Activated CD4-positive, alpha-beta T cell treated with anti-CD3 and anti-CD28 coated beads for 36 hours (primary cell): ENCODE measurements at regions not wholly inside any gene's neighbourhood (a gene's known extent, or its start where the extent isn't known, plus 50 kb on each side); places are given as distances from the start of the nearest gene placed in this dataset.

ENCODE experiments used
- ATAC-seq: fragments of 200-7000 bp; cut with Tn5 transposase; one replicate; pipeline ENCODE4 v1.10.0; 2021; ENCODE audit warnings: mild to moderate bottlenecking, moderate library complexity
- CTCF ChIA-PET: fragments of 350-600 bp; sonication (Branson Sonifier 250); formaldehyde crosslinking; loops from one replicate; lab custom pipeline; 2021; ENCODE audit warnings: antibody characterized with exemption; lab: Charles Lee
- POLR2A ChIA-PET: fragments of 350-600 bp; sonication (Branson Sonifier 250); formaldehyde crosslinking; loops from one replicate; lab custom pipeline; 2021; ENCODE audit warnings: antibody characterized with exemption, inconsistent platforms; lab: Charles Lee
- DNase-seq: peaks from one replicate; pipeline ENCODE4 v3.0.0-alpha.2; 2020
- H3K27ac Mint-ChIP-seq: one replicate; pipeline ENCODE4 v1.8.0; 2021; ENCODE audit warnings: mixed read lengths
- H3K27me3 Mint-ChIP-seq: one replicate; pipeline ENCODE4 v1.8.0; 2021; ENCODE audit warnings: mixed read lengths
- H3K36me3 Mint-ChIP-seq: one replicate; pipeline ENCODE4 v1.8.0; 2021; ENCODE audit warnings: low read depth, mixed read lengths
- H3K4me1 Mint-ChIP-seq: one replicate; pipeline ENCODE4 v1.8.0; 2021; ENCODE audit warnings: mixed read lengths
- H3K4me3 Mint-ChIP-seq: one replicate; pipeline ENCODE4 v1.8.0; 2021; ENCODE audit warnings: mild to moderate bottlenecking, moderate library complexity, mixed read lengths
- H3K9me3 Mint-ChIP-seq: one replicate; pipeline ENCODE4 v1.8.0; 2021; ENCODE audit warnings: low read depth, mixed read lengths
- intact Hi-C, 2 experiments: fragments of 100-400 bp; cut with DNase I in 1 of 2; cut with micrococcal nuclease in 1 of 2; formaldehyde crosslinking; loops; one replicate each; pipeline versions ENCODE4 v1.14.2 to v1.15.1; 2022 to 2024; cut with DNase I, micrococcal nuclease

- Mint-ChIP-seq H3K27me3 (no peaks in the 10 kb centered on the region), H3K36me3 (no peaks in the 10 kb centered on the region), H3K9me3 (no peaks in the 10 kb centered on the region), H3K4me1 (no peaks in the 10 kb centered on the region), H3K27ac (no peak overlapping the region), H3K4me3 (no peak overlapping the region)
- DNase-seq (no peak), ATAC-seq (no peak)
- ChIA-PET CTCF (interaction anchor here (1.0 kb wide), 1 partner anchor 10 kb away, joined by 3 read pairs; no protein-coding TSS in a partner anchor), POLR2A (no interaction called here)
- intact Hi-C loops = no loop called here
Measured at GRCh38 chr11:130574740-130575139, 126.3 kb downstream of the ADAMTS15 start.

- Mint-ChIP-seq H3K27ac (no peak overlapping the region), H3K4me3 (no peak overlapping the region), H3K36me3 (no peaks in the 10 kb centered on the region), H3K9me3 (no peaks in the 10 kb centered on the region), H3K4me1 (no peaks in the 10 kb centered on the region), H3K27me3 (no peaks in the 10 kb centered on the region)
- DNase-seq = no peak
- ChIA-PET CTCF (no interaction called here), POLR2A (no interaction called here)
- intact Hi-C loops = no loop called here
- no peak for ATAC-seq
Measured at GRCh38 chr11:130576146-130576545, 127.7 kb downstream of the ADAMTS15 start.

GRCh38 chr11:130578738-130579368 is 130.4 kb downstream of the ADAMTS15 start:
- CTCF ChIA-PET = no interaction called here
- Mint-ChIP-seq H3K27ac (no peak overlapping the region), H3K36me3 (no peaks in the 10 kb centered on the region), H3K4me1 (no peaks in the 10 kb centered on the region), H3K27me3 (peaks cover 4% of the 10 kb centered on the region), H3K9me3 (no peaks in the 10 kb centered on the region), H3K4me3 (no peak overlapping the region)
- POLR2A ChIA-PET = no interaction called here
- ATAC-seq = no peak
- intact Hi-C loops = no loop called here
- no peak for DNase-seq

GRCh38 chr11:130580372-130580771 is 131.9 kb downstream of the ADAMTS15 start:
- DNase-seq = no peak
- ATAC-seq = no peak
- intact Hi-C loops = no loop called here
- Mint-ChIP-seq H3K27me3 (peaks cover 4% of the 10 kb centered on the region), H3K4me1 (no peaks in the 10 kb centered on the region), H3K36me3 (no peaks in the 10 kb centered on the region), H3K9me3 (no peaks in the 10 kb centered on the region), H3K27ac (no peak overlapping the region), H3K4me3 (no peak overlapping the region)
- ChIA-PET CTCF (no interaction called here), POLR2A (no interaction called here)

GRCh38 chr11:130580891-130581492 is 132.5 kb downstream of the ADAMTS15 start:
- POLR2A ChIA-PET = no interaction called here
- no peak overlapping the region for H3K4me3 Mint-ChIP-seq
- ATAC-seq (no peak), DNase-seq (no peak)
- H3K27me3 Mint-ChIP-seq = peaks cover 5% of the 10 kb centered on the region
- CTCF ChIA-PET = no interaction called here
- H3K9me3 Mint-ChIP-seq = no peaks in the 10 kb centered on the region
- intact Hi-C loops = no loop called here
- H3K4me1 Mint-ChIP-seq = no peaks in the 10 kb centered on the region
- H3K27ac Mint-ChIP-seq = no peak overlapping the region
- no peaks in the 10 kb centered on the region for H3K36me3 Mint-ChIP-seq

- ChIA-PET CTCF (no interaction called here), POLR2A (no interaction called here)
- Mint-ChIP-seq H3K27me3 (peaks cover 6% of the 10 kb centered on the region), H3K27ac (no peak overlapping the region), H3K4me1 (no peaks in the 10 kb centered on the region), H3K36me3 (no peaks in the 10 kb centered on the region), H3K9me3 (no peaks in the 10 kb centered on the region), H3K4me3 (no peak overlapping the region)
- ATAC-seq (no peak), DNase-seq (no peak)
- intact Hi-C loops = no loop called here
Measured at GRCh38 chr11:130581646-130582045, 133.2 kb downstream of the ADAMTS15 start.

GRCh38 chr11:130582176-130582575 is 133.7 kb downstream of the ADAMTS15 start:
- POLR2A ChIA-PET = no interaction called here
- peaks cover 6% of the 10 kb centered on the region for H3K27me3 Mint-ChIP-seq
- ATAC-seq (no peak), DNase-seq (no peak)
- H3K4me3 Mint-ChIP-seq = no peak overlapping the region
- no peaks in the 10 kb centered on the region for H3K36me3 Mint-ChIP-seq
- no peaks in the 10 kb centered on the region for H3K9me3 Mint-ChIP-seq
- H3K4me1 Mint-ChIP-seq = no peaks in the 10 kb centered on the region
- CTCF ChIA-PET = no interaction called here
- intact Hi-C loops = no loop called here
- no peak overlapping the region for H3K27ac Mint-ChIP-seq

- Mint-ChIP-seq H3K4me1 (no peaks in the 10 kb centered on the region), H3K9me3 (no peaks in the 10 kb centered on the region), H3K4me3 (no peak overlapping the region), H3K36me3 (no peaks in the 10 kb centered on the region), H3K27ac (no peak overlapping the region), H3K27me3 (peaks cover 6% of the 10 kb centered on the region)
- intact Hi-C loops = no loop called here
- ChIA-PET CTCF (no interaction called here), POLR2A (no interaction called here)
- no peak for DNase-seq
- no peak for ATAC-seq
Measured at GRCh38 chr11:130582981-130583380, 134.5 kb downstream of the ADAMTS15 start.

- no peak overlapping the region for H3K4me3 Mint-ChIP-seq
- DNase-seq = no peak
- no peaks in the 10 kb centered on the region for H3K9me3 Mint-ChIP-seq
- no peak overlapping the region for H3K27ac Mint-ChIP-seq
- peaks cover 6% of the 10 kb centered on the region for H3K27me3 Mint-ChIP-seq
- POLR2A ChIA-PET = no interaction called here
- CTCF ChIA-PET = no interaction called here
- H3K4me1 Mint-ChIP-seq = no peaks in the 10 kb centered on the region
- H3K36me3 Mint-ChIP-seq = no peaks in the 10 kb centered on the region
- no peak for ATAC-seq
- intact Hi-C loops = no loop called here
Measured at GRCh38 chr11:130583801-130584211, 135.4 kb downstream of the ADAMTS15 start.

- ChIA-PET POLR2A (no interaction called here), CTCF (no interaction called here)
- no peak overlapping the region for H3K4me3 Mint-ChIP-seq
- DNase-seq (no peak), ATAC-seq (no peak)
- H3K36me3 Mint-ChIP-seq = no peaks in the 10 kb centered on the region
- H3K4me1 Mint-ChIP-seq = no peaks in the 10 kb centered on the region
- no peaks in the 10 kb centered on the region for H3K9me3 Mint-ChIP-seq
- peaks cover 9% of the 10 kb centered on the region for H3K27me3 Mint-ChIP-seq
- no peak overlapping the region for H3K27ac Mint-ChIP-seq
- intact Hi-C loops = no loop called here
Measured at GRCh38 chr11:130585545-130585944, 137.1 kb downstream of the ADAMTS15 start.

- H3K27me3 Mint-ChIP-seq = peaks cover 14% of the 10 kb centered on the region
- DNase-seq = no peak
- no peak overlapping the region for H3K4me3 Mint-ChIP-seq
- no peaks in the 10 kb centered on the region for H3K9me3 Mint-ChIP-seq
- POLR2A ChIA-PET = no interaction called here
- no peaks in the 10 kb centered on the region for H3K36me3 Mint-ChIP-seq
- ATAC-seq = no peak
- H3K4me1 Mint-ChIP-seq = no peaks in the 10 kb centered on the region
- CTCF ChIA-PET = no interaction called here
- no peak overlapping the region for H3K27ac Mint-ChIP-seq
- intact Hi-C loops = no loop called here
Measured at GRCh38 chr11:130587658-130588057, 139.2 kb downstream of the ADAMTS15 start.

- peaks cover 11% of the 10 kb centered on the region for H3K27me3 Mint-ChIP-seq
- H3K4me1 Mint-ChIP-seq = no peaks in the 10 kb centered on the region
- ATAC-seq (no peak), DNase-seq (no peak)
- POLR2A ChIA-PET = no interaction called here
- no peak overlapping the region for H3K27ac Mint-ChIP-seq
- no peaks in the 10 kb centered on the region for H3K9me3 Mint-ChIP-seq
- no peak overlapping the region for H3K4me3 Mint-ChIP-seq
- no peaks in the 10 kb centered on the region for H3K36me3 Mint-ChIP-seq
- CTCF ChIA-PET = no interaction called here
- intact Hi-C loops = no loop called here
Measured at GRCh38 chr11:130588471-130588870, 140.0 kb downstream of the ADAMTS15 start.
